ENCODE measurements at regions not wholly inside any gene's neighbourhood (a gene's known extent, or its start where the extent isn't known, plus 50 kb on each side); places are given as distances from the start of the nearest gene placed in this dataset.
"Not testable (repeated sequence)": the region's sequence is repeated elsewhere in the genome, so short reads cannot be mapped to it uniquely, and the experiment has no call there.

GRCh38 chr5:143908959-143909358 lies 97.0 kb downstream of the HMHB1 start:
- no peak for DNase-seq (ENCODE audit: low read depth)

- DNase-seq (ENCODE audit: low read depth), result no peak
Measured at GRCh38 chr5:143913008-143913752, 101.2 kb downstream of the HMHB1 start.

DNA sequence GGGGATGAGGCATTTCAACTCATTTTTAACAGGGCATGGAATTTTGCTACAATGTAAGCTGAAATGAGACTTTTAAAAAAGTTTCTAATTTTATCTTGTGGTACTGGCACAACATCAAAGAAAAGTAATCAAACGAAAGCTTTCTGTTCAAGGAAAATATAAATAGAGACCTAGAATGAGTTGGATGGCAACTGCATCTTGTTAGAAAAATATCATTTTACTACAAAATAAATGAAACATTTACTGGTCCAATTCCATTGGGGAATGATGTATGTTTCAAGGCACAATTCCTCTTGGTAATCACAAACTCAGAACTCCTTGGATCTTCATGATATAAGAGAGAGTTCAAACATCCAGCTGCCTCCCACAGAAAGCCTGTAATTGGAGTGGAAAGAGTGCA lies 102.8 kb downstream of the HMHB1 start:
- no peak for DNase-seq (ENCODE audit: low read depth)

DNA sequence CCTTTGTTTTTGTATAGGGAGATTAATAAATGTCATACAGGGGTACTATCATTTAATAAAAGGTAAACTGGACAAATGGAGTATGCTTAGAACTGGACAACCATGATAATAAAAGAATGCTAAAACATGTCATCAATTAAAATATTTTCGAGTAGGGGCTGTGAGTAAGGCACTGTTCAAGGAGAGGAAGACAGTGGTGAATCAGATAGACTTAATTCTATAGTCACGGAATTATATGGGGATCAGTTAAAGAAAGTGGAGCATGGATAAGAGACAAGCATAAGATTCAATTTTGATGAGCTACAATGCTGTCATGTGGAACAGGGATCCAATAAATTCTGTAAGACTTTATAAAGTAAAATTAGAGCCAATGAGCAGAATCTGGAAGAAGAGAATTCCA lies 104.5 kb downstream of the HMHB1 start:
- DNase-seq (ENCODE audit: low read depth), result no peak

DNA sequence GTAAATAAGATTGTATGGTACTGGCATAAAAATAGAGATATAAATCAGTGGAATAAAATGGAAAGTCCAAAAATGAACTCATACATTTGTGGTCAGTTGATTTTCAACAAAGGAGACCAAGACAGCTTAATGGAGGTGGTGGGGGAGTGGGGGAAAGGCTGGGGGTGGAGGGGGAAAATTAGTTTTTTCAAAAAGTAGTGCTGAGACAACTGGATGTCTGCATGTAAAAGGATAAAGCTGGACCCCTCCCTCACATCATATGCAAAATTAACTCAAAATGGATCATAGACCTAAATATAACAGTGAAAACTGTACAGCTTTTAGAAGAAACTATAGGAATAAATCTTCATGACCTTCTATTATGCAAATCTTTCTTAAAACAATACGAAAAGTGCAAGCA lies 107.0 kb downstream of the HMHB1 start:
- DNase-seq (ENCODE audit: low read depth), result no peak

GRCh38 chr5:143920772-143921171 lies 108.8 kb downstream of the HMHB1 start:
- no peak for DNase-seq (ENCODE audit: low read depth)

GRCh38 chr5:143921525-143922311 lies 109.8 kb downstream of the HMHB1 start:
- no peak for DNase-seq (ENCODE audit: low read depth)

GRCh38 chr5:143922718-143923117 lies 110.8 kb downstream of the HMHB1 start:
- no peak for DNase-seq (ENCODE audit: low read depth)

DNA sequence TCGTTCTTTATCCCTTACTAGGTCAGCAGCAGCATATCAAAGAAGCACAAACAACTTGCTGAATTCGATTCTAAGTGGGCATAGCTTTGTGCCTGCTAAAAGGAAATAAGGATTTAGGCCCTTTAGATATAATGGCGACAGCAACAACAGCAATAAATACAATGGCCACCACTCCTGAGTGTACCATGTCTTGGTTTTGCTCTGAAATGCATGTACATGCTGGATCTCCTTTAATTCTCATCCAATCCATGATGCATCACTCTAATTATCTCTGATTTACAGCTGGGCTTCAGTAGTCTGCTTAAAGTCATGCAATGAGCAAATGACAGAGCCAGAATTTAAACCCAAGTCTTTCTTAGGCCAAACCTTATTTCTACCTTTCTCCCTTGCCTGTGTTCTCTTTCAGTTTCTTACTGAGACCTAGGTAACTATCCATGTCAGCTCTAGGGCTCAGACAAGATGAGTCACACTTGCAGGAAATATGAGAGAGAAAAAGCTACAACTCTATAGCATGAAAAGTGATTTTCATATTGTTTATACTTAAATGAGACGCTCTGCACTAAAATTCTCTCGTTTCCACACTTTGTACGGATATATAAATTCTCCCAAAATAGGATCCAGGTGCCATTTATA lies 111.8 kb downstream of the HMHB1 start:
- no peak for DNase-seq (ENCODE audit: low read depth)

- no peak for DNase-seq (ENCODE audit: low read depth)
Measured at GRCh38 chr5:143924311-143924978, 112.5 kb downstream of the HMHB1 start.

- not testable (repeated sequence) for DNase-seq (ENCODE audit: low read depth)
Measured at GRCh38 chr5:143924979-143925325, 113.0 kb downstream of the HMHB1 start.

GRCh38 chr5:143929486-143929885 lies 117.5 kb downstream of the HMHB1 start:
- DNase-seq (ENCODE audit: low read depth), result no peak

DNA sequence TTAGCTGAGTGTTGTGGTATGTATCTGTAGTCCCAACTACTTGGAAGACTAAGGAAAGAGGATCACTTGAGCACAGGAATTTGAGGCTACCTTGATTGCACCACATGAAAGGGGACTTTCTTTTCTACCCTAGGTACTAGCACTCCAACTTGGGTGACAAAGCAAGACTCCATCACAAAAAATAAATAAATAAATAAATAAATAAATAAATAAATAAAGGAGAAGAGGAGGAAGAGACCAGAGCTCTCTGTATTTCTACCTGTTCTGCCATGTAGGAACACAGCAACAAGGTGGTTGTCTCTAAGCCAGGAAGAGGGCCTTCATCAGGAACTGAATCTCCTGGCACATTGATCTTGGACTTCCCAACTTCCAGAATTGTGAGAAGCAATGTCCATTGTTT lies 118.6 kb downstream of the HMHB1 start:
- DNase-seq (ENCODE audit: low read depth), result no peak

- no peak for DNase-seq (ENCODE audit: low read depth)
Measured at GRCh38 chr5:143931476-143931875, 119.5 kb downstream of the HMHB1 start.

- DNase-seq (ENCODE audit: low read depth), result no peak
Measured at GRCh38 chr5:143931986-143932385, 120.0 kb downstream of the HMHB1 start.

- DNase-seq (ENCODE audit: low read depth), result no peak
Measured at GRCh38 chr5:143932584-143932983, 120.6 kb downstream of the HMHB1 start.

DNA sequence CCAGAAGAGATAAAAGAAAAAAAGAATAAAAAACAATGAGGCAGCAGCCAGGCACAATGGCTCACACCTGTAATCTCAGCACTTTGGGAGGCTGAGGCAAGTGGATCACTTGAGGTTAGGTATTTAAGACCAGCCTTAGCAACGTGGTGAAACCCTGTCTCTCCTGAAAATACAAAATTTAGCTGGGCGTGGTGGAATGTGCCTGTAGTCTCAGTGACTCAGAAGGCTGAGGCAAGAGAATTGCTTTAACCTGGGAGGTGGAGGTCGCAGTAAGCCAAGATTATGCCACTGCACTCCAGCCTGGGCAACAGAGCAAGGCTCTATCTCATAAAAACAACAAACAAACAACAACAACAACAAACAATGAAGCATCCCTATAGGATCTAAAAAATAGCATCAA lies 121.5 kb downstream of the HMHB1 start:
- DNase-seq (ENCODE audit: low read depth), result no peak

- no peak for DNase-seq (ENCODE audit: low read depth)
Measured at GRCh38 chr5:143934821-143935220, 122.9 kb downstream of the HMHB1 start.

- no peak for DNase-seq (ENCODE audit: low read depth)
Measured at GRCh38 chr5:143938230-143938629, 126.3 kb downstream of the HMHB1 start.

DNA sequence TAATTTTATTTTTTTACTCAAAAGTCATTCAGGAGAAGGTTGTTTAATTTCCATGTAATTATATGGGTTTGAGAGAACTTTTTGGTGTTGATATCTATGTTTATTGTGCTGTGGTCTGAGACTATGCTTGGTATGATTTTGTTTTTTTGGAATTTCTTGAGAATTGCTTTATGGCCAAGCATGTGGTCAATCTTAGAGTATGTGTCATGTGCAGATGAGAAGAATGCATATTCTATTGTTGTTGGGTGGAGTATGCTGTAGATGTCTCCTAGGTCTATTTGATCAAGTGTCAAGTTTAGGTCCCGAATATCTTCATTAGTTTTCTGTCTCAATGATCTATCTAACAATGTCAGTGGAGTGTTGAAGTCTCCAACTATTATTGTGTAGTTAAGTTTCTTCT lies 134.9 kb downstream of the HMHB1 start:
- DNase-seq (ENCODE audit: low read depth), result no peak

DNA sequence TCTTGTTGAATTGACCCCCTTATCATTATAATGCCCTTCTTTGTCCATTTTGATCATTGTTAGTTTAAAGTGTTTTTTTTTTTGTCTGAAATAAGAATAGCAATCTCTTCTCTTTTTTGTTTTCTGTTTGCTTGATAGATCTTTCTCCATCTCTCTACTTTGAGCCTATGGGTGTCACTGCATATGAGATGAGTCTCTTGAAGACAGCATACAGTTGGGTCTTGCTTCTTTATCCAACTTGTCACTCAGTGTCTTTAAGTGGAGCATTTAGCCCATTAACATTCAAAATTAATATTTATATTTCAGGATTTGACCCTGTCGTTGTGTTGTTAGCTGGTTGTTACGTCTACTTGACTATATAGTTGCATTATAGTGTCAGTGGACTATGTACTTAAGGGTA lies 135.4 kb downstream of the HMHB1 start:
- no peak for DNase-seq (ENCODE audit: low read depth)

- no peak for DNase-seq (ENCODE audit: low read depth)
Measured at GRCh38 chr5:143952809-143953208, 140.8 kb downstream of the HMHB1 start.

DNA sequence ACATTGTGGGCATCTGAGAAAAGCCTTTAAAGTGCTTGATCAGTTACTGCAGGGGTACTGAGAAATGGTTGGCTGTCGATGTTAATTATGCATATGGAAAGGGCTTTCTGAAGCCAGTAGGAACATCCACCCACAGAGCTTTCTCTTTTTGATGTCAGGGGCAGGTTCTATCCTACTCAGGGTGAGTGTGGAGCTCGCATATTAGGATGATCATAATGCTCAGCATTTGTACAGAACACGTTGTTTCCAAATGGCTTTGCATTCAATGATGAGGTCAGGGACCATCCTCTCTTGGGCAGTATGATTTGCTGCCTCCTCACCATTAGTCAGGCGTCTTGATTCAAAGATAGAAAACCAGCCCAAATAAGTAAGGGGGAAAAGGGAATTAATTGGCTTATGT lies 141.9 kb downstream of the HMHB1 start:
- DNase-seq (ENCODE audit: low read depth), result no peak
